ENCODE measurements at regions not wholly inside any gene's neighbourhood (a gene's known extent, or its start where the extent isn't known, plus 50 kb on each side); places are given as distances from the start of the nearest gene placed in this dataset.

- no peaks in the 10 kb centered on the region for H3K4me1 ChIP-seq (ENCODE audit: insufficient read depth, poor library complexity, severe bottlenecking)
- no peak overlapping the region for H3K27ac ChIP-seq (ENCODE audit: poor library complexity, severe bottlenecking)
- ATAC-seq (ENCODE audit: low read depth) = no peak
- H3K27me3 ChIP-seq (ENCODE audit: insufficient read depth, poor library complexity, severe bottlenecking) = no peaks in the 10 kb centered on the region
- no peaks in the 10 kb centered on the region for H3K9me3 ChIP-seq (ENCODE audit: severe bottlenecking)
- DNase-seq (ENCODE audit: low spot score) = no peak
- no peak overlapping the region for H3K4me3 ChIP-seq (ENCODE audit: severe bottlenecking)
- no peak for TF ChIP-seq CTCF (IDR thresholded peaks at IDR 0.05; ENCODE audit: poor library complexity, severe bottlenecking)
- H3K36me3 ChIP-seq (ENCODE audit: low read depth) = no peaks in the 10 kb centered on the region
These were observed 452.5 kb downstream of the GADD45G start for GRCh38 chr9:90057361-90057760.

GRCh38 chr9:90058182-90058763 lies 453.5 kb downstream of the GADD45G start:
- TF ChIP-seq CTCF (IDR thresholded peaks at IDR 0.05; ENCODE audit: poor library complexity, severe bottlenecking) = no peak
- DNase-seq (ENCODE audit: low spot score) = no peak

GRCh38 chr9:90059436-90059835 lies 454.6 kb downstream of the GADD45G start:
- DNase-seq (ENCODE audit: low spot score) = no peak
- Histone ChIP-seq H3K27me3 (ENCODE audit: insufficient read depth, poor library complexity, severe bottlenecking) (no peaks in the 10 kb centered on the region), H3K4me1 (ENCODE audit: insufficient read depth, poor library complexity, severe bottlenecking) (no peaks in the 10 kb centered on the region), H3K9me3 (ENCODE audit: severe bottlenecking) (no peaks in the 10 kb centered on the region), H3K27ac (ENCODE audit: poor library complexity, severe bottlenecking) (no peak overlapping the region), H3K36me3 (ENCODE audit: low read depth) (no peaks in the 10 kb centered on the region), H3K4me3 (ENCODE audit: severe bottlenecking) (no peak overlapping the region)
- no peak for ATAC-seq (ENCODE audit: low read depth)
- TF ChIP-seq CTCF (IDR thresholded peaks at IDR 0.05; ENCODE audit: poor library complexity, severe bottlenecking) = no peak

More at GRCh38 chr9:90058182-90058763, 453.5 kb downstream of the GADD45G start:
- no peak for ATAC-seq (ENCODE audit: low read depth)
- Histone ChIP-seq H3K9me3 (ENCODE audit: severe bottlenecking) (no peaks in the 10 kb centered on the region), H3K36me3 (ENCODE audit: low read depth) (no peaks in the 10 kb centered on the region), H3K4me1 (ENCODE audit: insufficient read depth, poor library complexity, severe bottlenecking) (no peaks in the 10 kb centered on the region), H3K4me3 (ENCODE audit: severe bottlenecking) (no peak overlapping the region), H3K27ac (ENCODE audit: poor library complexity, severe bottlenecking) (no peak overlapping the region), H3K27me3 (ENCODE audit: insufficient read depth, poor library complexity, severe bottlenecking) (no peaks in the 10 kb centered on the region)

- ATAC-seq (ENCODE audit: low read depth) = no peak
- Histone ChIP-seq H3K27me3 (ENCODE audit: insufficient read depth, poor library complexity, severe bottlenecking) (no peaks in the 10 kb centered on the region), H3K4me1 (ENCODE audit: insufficient read depth, poor library complexity, severe bottlenecking) (no peaks in the 10 kb centered on the region), H3K27ac (ENCODE audit: poor library complexity, severe bottlenecking) (no peak overlapping the region), H3K9me3 (ENCODE audit: severe bottlenecking) (no peaks in the 10 kb centered on the region), H3K4me3 (ENCODE audit: severe bottlenecking) (no peak overlapping the region), H3K36me3 (ENCODE audit: low read depth) (no peaks in the 10 kb centered on the region)
- no peak for TF ChIP-seq CTCF (IDR thresholded peaks at IDR 0.05; ENCODE audit: poor library complexity, severe bottlenecking)
- DNase-seq (ENCODE audit: low spot score) = no peak
These were observed 455.4 kb downstream of the GADD45G start for GRCh38 chr9:90060256-90060655.

GRCh38 chr9:90061187-90061586 lies 456.4 kb downstream of the GADD45G start:
- Histone ChIP-seq H3K9me3 (ENCODE audit: severe bottlenecking) (no peaks in the 10 kb centered on the region), H3K4me1 (ENCODE audit: insufficient read depth, poor library complexity, severe bottlenecking) (no peaks in the 10 kb centered on the region), H3K36me3 (ENCODE audit: low read depth) (no peaks in the 10 kb centered on the region), H3K27ac (ENCODE audit: poor library complexity, severe bottlenecking) (no peak overlapping the region), H3K27me3 (ENCODE audit: insufficient read depth, poor library complexity, severe bottlenecking) (no peaks in the 10 kb centered on the region), H3K4me3 (ENCODE audit: severe bottlenecking) (no peak overlapping the region)
- no peak for TF ChIP-seq CTCF (IDR thresholded peaks at IDR 0.05; ENCODE audit: poor library complexity, severe bottlenecking)
- ATAC-seq (ENCODE audit: low read depth) (no peak), DNase-seq (ENCODE audit: low spot score) (no peak)
